K562 (cell line): ENCODE measurements at regions not wholly inside any gene's neighbourhood (a gene's known extent, or its start where the extent isn't known, plus 50 kb on each side); places are given as distances from the start of the nearest gene placed in this dataset.

ENCODE experiments used
- ATF2 ChIP-seq: sonication (generic); formaldehyde crosslinking; IDR thresholded peaks from 2 replicates; pipeline ENCODE4 v1.8.1; 2022; ENCODE audit warnings: missing genetic modification reagents
- BCOR ChIP-seq: fragments of 450-650 bp; IDR thresholded peaks from 2 replicates; pipeline ENCODE4 v1.6.1; 2016
- CAMTA2 ChIP-seq: fragments of 250-450 bp; sonication (Bioruptor Pico); conservative IDR thresholded peaks from 2 replicates; pipeline ENCODE4 v1.5.1; 2022
- CGGBP1 ChIP-seq: fragments of 250-450 bp; sonication (Bioruptor Pico); IDR thresholded peaks from 2 replicates; pipeline ENCODE4 v1.9.0; 2021; ENCODE audit warnings: mild to moderate bottlenecking
- EWSR1 ChIP-seq: fragments of 450-650 bp; IDR thresholded peaks from 2 replicates; pipeline ENCODE4 v1.6.1; 2018; ENCODE audit warnings: borderline replicate concordance, mild to moderate bottlenecking, low read depth, moderate library complexity; ENCODE audit not compliant: partially characterized antibody
- NFRKB ChIP-seq: fragments of 450-650 bp; IDR thresholded peaks from 2 replicates; pipeline ENCODE4 v1.6.1; 2016; ENCODE audit warnings: low read depth
- NUFIP1 ChIP-seq: fragments of 450-650 bp; IDR thresholded peaks from 2 replicates; pipeline ENCODE4 v1.6.1; 2018; ENCODE audit not compliant: partially characterized antibody
- POU5F1 ChIP-seq: fragments of 150-350 bp; IDR thresholded peaks from 2 replicates; pipeline ENCODE4 v1.6.1; 2014; ENCODE audit warnings: borderline replicate concordance, low read length, low read depth, mild to moderate bottlenecking; ENCODE audit not compliant: partially characterized antibody
- PURB ChIP-seq: sonication (generic); formaldehyde crosslinking; IDR thresholded peaks from 2 replicates; pipeline ENCODE4 v1.9.0; 2021; ENCODE audit warnings: low read depth, mild to moderate bottlenecking, missing genetic modification reagents
- RAD51 ChIP-seq: fragments of 450-650 bp; IDR thresholded peaks from 2 replicates; pipeline ENCODE4 v1.7.1; 2016; ENCODE audit warnings: low read depth, mild to moderate bottlenecking, borderline replicate concordance
- TAF15 ChIP-seq: fragments of 200-400 bp; formaldehyde crosslinking; IDR thresholded peaks from 2 replicates; pipeline ENCODE4 v1.6.1; 2017; ENCODE audit warnings: mild to moderate bottlenecking, low read depth, low read length, moderate library complexity
- TCF3 ChIP-seq: sonication (generic); formaldehyde crosslinking; IDR thresholded peaks from 2 replicates; pipeline ENCODE4 v1.4.0; 2020; ENCODE audit warnings: mild to moderate bottlenecking, missing genetic modification reagents
- ZBTB1 ChIP-seq: sonication (generic); formaldehyde crosslinking; IDR thresholded peaks from 2 replicates; pipeline ENCODE4 v1.8.1; 2023; ENCODE audit warnings: missing genetic modification reagents, low read depth, mild to moderate bottlenecking, borderline replicate concordance
- ZBTB8A ChIP-seq: fragments of 450-650 bp; IDR thresholded peaks from 2 replicates; pipeline ENCODE4 v1.6.1; 2018; ENCODE audit warnings: mild to moderate bottlenecking, moderate library complexity; ENCODE audit not compliant: partially characterized antibody
- ZNF3 ChIP-seq: fragments of 250-450 bp; sonication (Bioruptor Pico); IDR thresholded peaks from 2 replicates; pipeline ENCODE4 v1.5.0; 2021; ENCODE audit warnings: mild to moderate bottlenecking, moderate library complexity
- ZNF311 ChIP-seq: fragments of 250-450 bp; sonication (Bioruptor Pico); IDR thresholded peaks from 2 replicates; pipeline ENCODE4 v1.4.0; 2020; ENCODE audit warnings: mild to moderate bottlenecking, moderate library complexity
- ZNF444 ChIP-seq: fragments of 250-450 bp; sonication (Bioruptor Pico); IDR thresholded peaks from 2 replicates; pipeline ENCODE4 v1.4.0; 2020; ENCODE audit warnings: mild to moderate bottlenecking, moderate library complexity
- ZNF764 ChIP-seq: fragments of 250-450 bp; sonication (Bioruptor Pico); IDR thresholded peaks from 2 replicates; pipeline ENCODE4 v1.4.0; 2020; ENCODE audit warnings: low read depth, mild to moderate bottlenecking, moderate library complexity
- TF ChIP-seq, protein P1 (sequence below): sonication (generic); formaldehyde crosslinking; IDR thresholded peaks from 2 replicates; pipeline ENCODE4 v1.8.1; 2022; ENCODE audit warnings: missing genetic modification reagents
- TF ChIP-seq, protein P2 (sequence below): sonication (generic); formaldehyde crosslinking; IDR thresholded peaks from 2 replicates; pipeline ENCODE4 v1.8.0; 2022; ENCODE audit warnings: missing genetic modification reagents, mild to moderate bottlenecking, moderate library complexity, borderline replicate concordance
- TF ChIP-seq, protein P3 (sequence below): fragments of 450-650 bp; IDR thresholded peaks from 2 replicates; pipeline ENCODE4 v1.6.1; 2016; ENCODE audit warnings: mild to moderate bottlenecking

DNA sequence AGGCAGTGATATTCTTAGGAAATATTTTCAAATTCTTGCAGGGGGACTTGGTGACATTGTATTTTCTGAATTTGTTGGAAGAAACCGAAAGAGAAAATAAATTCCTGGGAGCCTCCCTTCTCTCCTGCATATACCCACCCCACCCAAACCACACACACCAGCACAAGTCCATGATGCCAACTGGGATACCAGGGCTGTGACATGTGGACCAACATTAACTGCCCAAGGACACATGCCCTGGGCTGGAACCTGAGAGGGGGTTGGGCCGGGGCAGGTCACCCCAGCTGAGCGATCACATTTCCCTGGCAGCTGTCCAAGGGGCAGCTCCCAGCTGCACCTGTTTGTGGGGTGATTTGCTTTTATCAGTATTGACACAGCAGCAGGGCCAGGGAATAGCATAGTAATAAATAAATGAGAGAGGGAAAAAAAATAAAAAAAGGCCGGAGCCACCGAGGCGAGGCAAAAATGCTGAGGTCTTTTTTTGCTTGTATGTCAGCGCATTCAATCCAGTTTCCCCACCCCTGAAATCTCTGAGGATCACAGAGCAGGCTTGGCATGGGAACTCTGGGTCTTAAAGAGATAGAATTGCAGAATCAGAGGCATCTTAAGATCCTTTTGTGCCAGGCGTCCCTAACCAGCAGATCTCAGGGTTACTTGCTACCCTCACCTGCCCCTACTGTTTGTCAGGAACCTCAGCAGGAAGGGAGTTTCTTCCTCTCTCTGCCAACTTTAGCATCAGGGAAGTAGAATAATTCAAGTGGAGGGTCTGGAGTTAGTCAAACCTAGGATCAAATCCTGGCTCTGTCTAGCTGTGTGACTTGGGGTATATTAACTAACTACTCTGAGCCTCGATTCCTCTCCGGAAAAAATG, 66.5 kb upstream of the PIM1 start (continued):
- TF ChIP-seq POU5F1 (no peak), ZBTB1 (CRISPR knock-in tag) (0 out of 2 replicates have a peak, but pooled peaks have one; percentile 47), TCF3 (peak; percentile 99), RAD51 (peak; percentile 52; the same call in 1 of the 2 replicates), NFRKB (peak; percentile 72), TAF15 (no peak), ZNF764 (CRISPR knock-in tag) (no peak), CAMTA2 (CRISPR knock-in tag) (no peak), ZNF311 (CRISPR knock-in tag) (no peak), PURB (CRISPR knock-in tag) (no peak), EWSR1 (no peak), ATF2 (CRISPR knock-in tag) (no peak), NUFIP1 (no peak), ZNF444 (CRISPR knock-in tag) (no peak), BCOR (peak; percentile 96), ZNF3 (CRISPR knock-in tag) (no peak), ZBTB8A (no peak), CGGBP1 (no peak)
- TF ChIP-seq, protein P1, sequence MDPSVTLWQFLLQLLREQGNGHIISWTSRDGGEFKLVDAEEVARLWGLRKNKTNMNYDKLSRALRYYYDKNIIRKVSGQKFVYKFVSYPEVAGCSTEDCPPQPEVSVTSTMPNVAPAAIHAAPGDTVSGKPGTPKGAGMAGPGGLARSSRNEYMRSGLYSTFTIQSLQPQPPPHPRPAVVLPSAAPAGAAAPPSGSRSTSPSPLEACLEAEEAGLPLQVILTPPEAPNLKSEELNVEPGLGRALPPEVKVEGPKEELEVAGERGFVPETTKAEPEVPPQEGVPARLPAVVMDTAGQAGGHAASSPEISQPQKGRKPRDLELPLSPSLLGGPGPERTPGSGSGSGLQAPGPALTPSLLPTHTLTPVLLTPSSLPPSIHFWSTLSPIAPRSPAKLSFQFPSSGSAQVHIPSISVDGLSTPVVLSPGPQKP (CRISPR knock-in tag), result no peak
- TF ChIP-seq, protein P2, sequence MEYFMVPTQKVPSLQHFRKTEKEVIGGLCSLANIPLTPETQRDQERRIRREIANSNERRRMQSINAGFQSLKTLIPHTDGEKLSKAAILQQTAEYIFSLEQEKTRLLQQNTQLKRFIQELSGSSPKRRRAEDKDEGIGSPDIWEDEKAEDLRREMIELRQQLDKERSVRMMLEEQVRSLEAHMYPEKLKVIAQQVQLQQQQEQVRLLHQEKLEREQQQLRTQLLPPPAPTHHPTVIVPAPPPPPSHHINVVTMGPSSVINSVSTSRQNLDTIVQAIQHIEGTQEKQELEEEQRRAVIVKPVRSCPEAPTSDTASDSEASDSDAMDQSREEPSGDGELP (CRISPR knock-in tag), result peak; percentile 100
- TF ChIP-seq, protein P3, sequence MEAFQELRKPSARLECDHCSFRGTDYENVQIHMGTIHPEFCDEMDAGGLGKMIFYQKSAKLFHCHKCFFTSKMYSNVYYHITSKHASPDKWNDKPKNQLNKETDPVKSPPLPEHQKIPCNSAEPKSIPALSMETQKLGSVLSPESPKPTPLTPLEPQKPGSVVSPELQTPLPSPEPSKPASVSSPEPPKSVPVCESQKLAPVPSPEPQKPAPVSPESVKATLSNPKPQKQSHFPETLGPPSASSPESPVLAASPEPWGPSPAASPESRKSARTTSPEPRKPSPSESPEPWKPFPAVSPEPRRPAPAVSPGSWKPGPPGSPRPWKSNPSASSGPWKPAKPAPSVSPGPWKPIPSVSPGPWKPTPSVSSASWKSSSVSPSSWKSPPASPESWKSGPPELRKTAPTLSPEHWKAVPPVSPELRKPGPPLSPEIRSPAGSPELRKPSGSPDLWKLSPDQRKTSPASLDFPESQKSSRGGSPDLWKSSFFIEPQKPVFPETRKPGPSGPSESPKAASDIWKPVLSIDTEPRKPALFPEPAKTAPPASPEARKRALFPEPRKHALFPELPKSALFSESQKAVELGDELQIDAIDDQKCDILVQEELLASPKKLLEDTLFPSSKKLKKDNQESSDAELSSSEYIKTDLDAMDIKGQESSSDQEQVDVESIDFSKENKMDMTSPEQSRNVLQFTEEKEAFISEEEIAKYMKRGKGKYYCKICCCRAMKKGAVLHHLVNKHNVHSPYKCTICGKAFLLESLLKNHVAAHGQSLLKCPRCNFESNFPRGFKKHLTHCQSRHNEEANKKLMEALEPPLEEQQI, result no peak; the same call in 1 of the 2 replicates
